ENCODE measurements at regions not wholly inside any gene's neighbourhood (a gene's known extent, or its start where the extent isn't known, plus 50 kb on each side); places are given as distances from the start of the nearest gene placed in this dataset.

GRCh38 chr6:4192173-4192572, 56.8 kb upstream of the ECI2 start:
- DNase-seq (ENCODE audit: low spot score) = no peak

GRCh38 chr6:4191271-4191721, 55.9 kb upstream of the ECI2 start:
- no peak for DNase-seq (ENCODE audit: low spot score)

GRCh38 chr6:4189249-4189648, 53.9 kb upstream of the ECI2 start:
- DNase-seq (ENCODE audit: low spot score) = no peak

GRCh38 chr6:4188801-4189200, 53.4 kb upstream of the ECI2 start:
- DNase-seq (ENCODE audit: low spot score) = no peak

- DNase-seq (ENCODE audit: low spot score) = no peak
Observed at GRCh38 chr6:4187480-4187879, 52.1 kb upstream of the ECI2 start.

- no peak for DNase-seq (ENCODE audit: low spot score)
Observed at GRCh38 chr6:4186385-4186784, 51.0 kb upstream of the ECI2 start.

- no peak for DNase-seq (ENCODE audit: low spot score)
Observed at GRCh38 chr6:4185846-4186245, 50.5 kb upstream of the ECI2 start.

GRCh38 chr6:4185419-4185818, 50.0 kb upstream of the ECI2 start:
- no peak for DNase-seq (ENCODE audit: low spot score)
